HT-29 (cell line): ENCODE measurements at regions not wholly inside any gene's neighbourhood (a gene's known extent, or its start where the extent isn't known, plus 50 kb on each side); places are given as distances from the start of the nearest gene placed in this dataset.

Experiments used
- DNase-seq: peaks from one replicate; pipeline ENCODE4 v3.0.0-alpha.2; 2015; ENCODE audit warnings: low spot score

- no peak for DNase-seq
Observed at GRCh38 chr5:34503379-34504253, 152.5 kb upstream of the RAI14 start.

- DNase-seq, result no peak
Observed at GRCh38 chr5:34504967-34505366, 151.2 kb upstream of the RAI14 start.

- DNase-seq, result no peak
Observed at GRCh38 chr5:34505731-34506130, 150.4 kb upstream of the RAI14 start.

GRCh38 chr5:34507933-34508332, 148.2 kb upstream of the RAI14 start:
- no peak for DNase-seq

- no peak for DNase-seq
Observed at GRCh38 chr5:34509392-34509791, 146.7 kb upstream of the RAI14 start.

- DNase-seq, result no peak
Observed at GRCh38 chr5:34510002-34510401, 146.1 kb upstream of the RAI14 start.

- no peak for DNase-seq
Observed at GRCh38 chr5:34511063-34511462, 145.1 kb upstream of the RAI14 start.

- DNase-seq, result no peak
Observed at GRCh38 chr5:34511481-34511880, 144.6 kb upstream of the RAI14 start.

- DNase-seq, result no peak
Observed at GRCh38 chr5:34511915-34512314, 144.2 kb upstream of the RAI14 start.

GRCh38 chr5:34516166-34516565, 140.0 kb upstream of the RAI14 start:
- DNase-seq, result no peak

GRCh38 chr5:34516686-34517085, 139.4 kb upstream of the RAI14 start:
- DNase-seq, result no peak

- no peak for DNase-seq
Observed at GRCh38 chr5:34517249-34517648, 138.9 kb upstream of the RAI14 start.

GRCh38 chr5:34519489-34520220, 136.5 kb upstream of the RAI14 start:
- no peak for DNase-seq

- no peak for DNase-seq
Observed at GRCh38 chr5:34521628-34522290, 134.4 kb upstream of the RAI14 start.

GRCh38 chr5:34522599-34523386, 133.3 kb upstream of the RAI14 start:
- DNase-seq, result peak; percentile 94

GRCh38 chr5:34523387-34523726, 132.8 kb upstream of the RAI14 start:
- no peak for DNase-seq

- DNase-seq, result no peak
Observed at GRCh38 chr5:34524123-34524522, 132.0 kb upstream of the RAI14 start.

- no peak for DNase-seq
Observed at GRCh38 chr5:34525761-34526160, 130.4 kb upstream of the RAI14 start.

- no peak for DNase-seq
Observed at GRCh38 chr5:34526682-34527305, 129.3 kb upstream of the RAI14 start.

GRCh38 chr5:34529581-34530331, 126.4 kb upstream of the RAI14 start:
- DNase-seq, result no peak

GRCh38 chr5:34530637-34531036, 125.5 kb upstream of the RAI14 start:
- DNase-seq, result no peak
